ENCODE measurements at regions not wholly inside any gene's neighbourhood (a gene's known extent, or its start where the extent isn't known, plus 50 kb on each side); places are given as distances from the start of the nearest gene placed in this dataset.

DNA sequence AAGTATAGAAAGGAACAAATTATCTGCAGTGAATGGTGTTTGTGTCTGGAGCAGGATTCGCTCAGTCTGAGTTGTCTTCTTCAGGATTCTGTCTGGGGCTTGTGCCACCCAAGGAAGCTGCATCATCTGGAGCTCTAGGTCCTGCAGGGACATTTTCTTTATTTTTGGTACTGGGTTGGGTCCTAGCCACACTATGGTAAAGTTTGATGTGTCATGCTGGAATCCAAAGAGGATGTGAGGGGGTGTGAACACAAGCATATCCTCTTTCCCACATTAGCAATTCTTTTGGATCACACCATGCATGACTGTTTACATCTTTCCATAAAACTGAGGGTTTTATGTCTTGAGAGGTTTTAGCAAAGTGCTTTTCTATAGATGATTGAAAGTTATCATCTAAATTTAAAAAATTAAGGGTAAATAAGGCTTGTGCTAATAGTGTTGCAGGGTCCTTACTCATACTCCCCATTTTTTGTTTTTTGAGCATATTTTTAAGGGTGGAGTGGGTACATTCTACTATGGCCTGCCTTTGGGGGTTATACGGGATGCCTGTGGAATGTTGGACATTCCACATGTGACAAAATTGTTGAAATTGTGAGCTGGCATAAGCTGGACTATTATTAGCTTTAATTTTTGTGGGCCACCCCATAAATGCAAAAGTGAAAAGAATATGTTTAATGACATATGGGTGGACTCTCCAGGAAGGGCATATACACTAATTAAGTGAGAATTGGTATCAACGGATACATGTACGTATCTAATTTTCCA lies 152.0 kb upstream of the HMCN1 start:
- ATAC-seq (no peak), DNase-seq (no peak)
- ChIA-PET CTCF (interaction anchor here (1.0 kb wide), 1 partner anchor 15 kb away, joined by 3 read pairs; no protein-coding TSS in a partner anchor), POLR2A (no interaction called here)
- Mint-ChIP-seq H3K4me1 (peaks cover 0 to 2% (median 0%) of the 10 kb centered on the region in 7 donors), H3K27me3 (peaks cover 0 to 4% (median 0%) of the 10 kb centered on the region in 5 donors), H3K9me3 (peaks cover 10 to 78% (median 35%) of the 10 kb centered on the region in 11 donors), H3K36me3 (peaks cover 9 to 47% (median 24%) of the 10 kb centered on the region in 5 donors), H3K4me3 (no peak overlapping the region), H3K27ac (peak overlapping the region in 1 of 9 donors; percentile 27)
- no peaks in the 10 kb centered on the region for H3K27me3 ChIP-seq (ENCODE audit: control insufficient read depth in 2 of 2, insufficient read depth in 2 of 2, low read length in 2 of 2)
- H3K27ac ChIP-seq (ENCODE audit: low read depth, low read length): no peak overlapping the region
- intact Hi-C loops (cut with micrococcal nuclease): no loop called here
- H3K4me1 ChIP-seq (ENCODE audit: control insufficient read depth in 2 of 2, insufficient read depth in 2 of 2, low read length in 2 of 2): no peaks in the 10 kb centered on the region
- no peaks in the 10 kb centered on the region for H3K36me3 ChIP-seq (ENCODE audit: control insufficient read depth in 2 of 3, insufficient read depth in 3 of 3, low read length in 3 of 3)
- peaks cover 0 to 8% (median 6%) of the 10 kb centered on the region in 3 experiments for H3K9me3 ChIP-seq (ENCODE audit: control insufficient read depth in 2 of 3, low read length in 3 of 3)
- H3K4me3 ChIP-seq (ENCODE audit: low read length): no peak overlapping the region

DNA sequence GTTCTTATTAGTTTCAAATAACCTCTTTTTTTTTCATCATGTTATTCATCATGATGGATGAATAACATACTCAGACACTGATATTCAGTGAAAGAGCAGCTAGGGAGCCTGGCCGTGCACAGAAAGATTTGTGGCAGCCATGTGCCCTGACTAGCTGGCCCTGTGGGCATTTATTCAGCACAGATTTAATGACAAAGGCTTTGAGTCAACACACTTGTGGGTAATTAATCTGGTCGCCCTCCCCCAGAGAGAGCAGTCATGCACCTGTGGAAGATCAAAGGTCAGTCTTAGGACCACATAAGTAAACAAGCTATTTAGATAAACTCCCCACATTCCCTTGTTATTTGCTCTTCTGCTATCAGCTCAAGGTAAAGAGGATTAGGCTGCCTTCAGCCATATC lies 153.2 kb upstream of the HMCN1 start:
- POLR2A ChIA-PET: interaction anchor here (0.6 to 1.0 kb wide), 2 partner anchors 16 to 61 kb away, joined by 3 to 4 read pairs; no protein-coding TSS in a partner anchor

DNA sequence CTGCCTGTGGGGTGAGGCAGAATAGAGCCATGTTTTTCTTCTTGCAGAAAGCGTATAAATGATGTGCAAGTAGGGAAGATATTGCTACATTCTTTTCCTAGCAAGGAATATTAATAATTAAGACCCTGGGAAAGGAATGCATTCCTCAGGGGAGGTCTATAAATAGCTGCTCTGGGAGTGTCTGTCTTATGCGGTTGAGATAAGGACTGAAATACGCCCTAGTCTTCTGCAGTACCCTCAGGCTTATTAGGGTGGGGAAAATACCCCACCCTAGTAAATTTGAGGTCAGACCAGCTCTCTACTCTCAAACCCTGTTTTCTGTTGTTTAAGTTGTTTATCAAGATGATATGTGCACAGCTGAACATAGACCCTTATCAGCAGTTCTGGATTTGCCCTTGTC lies 155.9 kb upstream of the HMCN1 start:
- H3K4me1 ChIP-seq (ENCODE audit: control insufficient read depth in 2 of 2, insufficient read depth in 2 of 2, low read length in 2 of 2): no peaks in the 10 kb centered on the region
- H3K27ac Mint-ChIP-seq: peak overlapping the region in 1 of 9 donors; percentile 51
- no peak overlapping the region for H3K4me3 Mint-ChIP-seq
- peaks cover 0 to 4% (median 0%) of the 10 kb centered on the region in 5 donors for H3K27me3 Mint-ChIP-seq
- ChIA-PET POLR2A (no interaction called here), CTCF (no interaction called here)
- H3K4me3 ChIP-seq (ENCODE audit: low read length): no peak overlapping the region
- peaks cover 5 to 12% (median 7%) of the 10 kb centered on the region in 7 donors for H3K4me1 Mint-ChIP-seq
- no peak for ATAC-seq
- intact Hi-C loops (cut with micrococcal nuclease): no loop called here
- peaks cover 0 to 8% (median 6%) of the 10 kb centered on the region in 3 experiments for H3K9me3 ChIP-seq (ENCODE audit: control insufficient read depth in 2 of 3, low read length in 3 of 3)
- no peaks in the 10 kb centered on the region for H3K27me3 ChIP-seq (ENCODE audit: control insufficient read depth in 2 of 2, insufficient read depth in 2 of 2, low read length in 2 of 2)
- H3K27ac ChIP-seq (ENCODE audit: low read depth, low read length): no peak overlapping the region
- no peaks in the 10 kb centered on the region for H3K36me3 ChIP-seq (ENCODE audit: control insufficient read depth in 2 of 3, insufficient read depth in 3 of 3, low read length in 3 of 3)
- peaks cover 9 to 64% (median 17%) of the 10 kb centered on the region in 5 donors for H3K36me3 Mint-ChIP-seq
- peaks cover 10 to 62% (median 29%) of the 10 kb centered on the region in 11 donors for H3K9me3 Mint-ChIP-seq
- DNase-seq: no peak

More for the DNA sequence above, 153.2 kb upstream of the HMCN1 start:
- DNase-seq: no peak
- Histone ChIP-seq H3K9me3 (ENCODE audit: control insufficient read depth in 2 of 3, low read length in 3 of 3) (peaks cover 0 to 8% (median 6%) of the 10 kb centered on the region in 3 experiments), H3K4me1 (ENCODE audit: control insufficient read depth in 2 of 2, insufficient read depth in 2 of 2, low read length in 2 of 2) (no peaks in the 10 kb centered on the region), H3K36me3 (ENCODE audit: control insufficient read depth in 2 of 3, insufficient read depth in 3 of 3, low read length in 3 of 3) (no peaks in the 10 kb centered on the region), H3K4me3 (ENCODE audit: low read length) (no peak overlapping the region), H3K27ac (ENCODE audit: low read depth, low read length) (no peak overlapping the region), H3K27me3 (ENCODE audit: control insufficient read depth in 2 of 2, insufficient read depth in 2 of 2, low read length in 2 of 2) (no peaks in the 10 kb centered on the region)
- peaks cover 9 to 55% (median 22%) of the 10 kb centered on the region in 5 donors for H3K36me3 Mint-ChIP-seq
- intact Hi-C loops (cut with micrococcal nuclease): no loop called here
- peaks cover 0 to under 1% (median 0%) of the 10 kb centered on the region in 7 donors for H3K4me1 Mint-ChIP-seq
- peaks cover 0 to 4% (median 0%) of the 10 kb centered on the region in 5 donors for H3K27me3 Mint-ChIP-seq
- CTCF ChIA-PET: interaction anchor here (0.8 to 1.1 kb wide), 2 partner anchors 12 to 21 kb away, joined by 3 read pairs; no protein-coding TSS in a partner anchor
- no peak overlapping the region for H3K27ac Mint-ChIP-seq
- H3K4me3 Mint-ChIP-seq: no peak overlapping the region
- no peak for ATAC-seq
- H3K9me3 Mint-ChIP-seq: peaks cover 10 to 78% (median 35%) of the 10 kb centered on the region in 11 donors

DNA sequence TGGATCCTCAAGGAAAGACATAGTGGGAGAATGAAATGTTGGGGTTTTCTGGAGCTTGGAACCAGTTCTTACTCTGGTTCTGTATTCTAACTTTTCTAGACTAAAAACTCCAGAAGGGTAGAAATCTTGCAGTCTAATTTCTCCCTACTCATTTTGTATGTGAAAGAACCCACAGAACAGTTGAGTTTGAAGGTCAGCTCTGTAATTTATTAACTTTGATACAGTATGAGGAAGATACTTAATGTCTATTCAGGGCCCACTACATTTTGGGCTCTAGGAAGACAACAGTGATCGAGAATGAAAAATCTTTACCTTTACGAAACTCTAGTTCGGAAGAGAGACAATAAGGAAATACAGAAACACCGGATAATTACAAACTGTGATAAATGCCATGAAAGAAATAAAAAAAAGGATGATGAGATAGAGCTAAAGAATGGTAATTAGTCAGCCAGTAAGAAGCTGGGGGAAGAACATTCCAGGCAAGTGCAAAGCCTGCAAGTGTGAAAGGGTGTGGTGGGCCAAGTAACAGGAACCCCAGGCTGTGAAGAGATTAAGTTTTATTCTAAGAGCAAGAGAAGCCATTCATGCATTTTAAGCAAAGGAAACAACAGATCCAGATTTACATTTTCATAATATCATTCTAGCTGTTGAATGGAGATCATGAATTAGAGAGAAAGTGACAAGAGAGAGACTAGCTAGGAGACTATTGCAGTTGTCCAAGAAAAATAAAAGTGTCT lies 159.9 kb upstream of the HMCN1 start:
- H3K27me3 ChIP-seq (ENCODE audit: control insufficient read depth in 2 of 2, insufficient read depth in 2 of 2, low read length in 2 of 2): no peaks in the 10 kb centered on the region
- Mint-ChIP-seq H3K4me3 (no peak overlapping the region), H3K36me3 (peaks cover 5 to 46% (median 7%) of the 10 kb centered on the region in 5 donors), H3K27me3 (no peaks in the 10 kb centered on the region), H3K9me3 (peaks cover 5 to 33% (median 14%) of the 10 kb centered on the region in 11 donors), H3K4me1 (peaks cover 11 to 36% (median 23%) of the 10 kb centered on the region in 7 donors), H3K27ac (peak overlapping the region in 2 of 9 donors; percentile 0 to 68)
- peaks cover 0 to 9% of the 10 kb centered on the region in 2 donors for H3K4me1 ChIP-seq (ENCODE audit: control insufficient read depth in 2 of 2, insufficient read depth in 2 of 2, low read length in 2 of 2)
- intact Hi-C loops (cut with micrococcal nuclease): no loop called here
- no peak for DNase-seq
- H3K9me3 ChIP-seq (ENCODE audit: control insufficient read depth in 2 of 3, low read length in 3 of 3): peaks cover 0 to 8% (median 0%) of the 10 kb centered on the region in 3 experiments
- H3K27ac ChIP-seq (ENCODE audit: low read depth, low read length): no peak overlapping the region
- H3K4me3 ChIP-seq (ENCODE audit: low read length): no peak overlapping the region
- CTCF ChIA-PET: interaction anchor here (0.6 to 0.7 kb wide), 3 partner anchors 80 to 373 kb away, joined by 3 to 5 read pairs (median 3); no protein-coding TSS in a partner anchor
- no peak for ATAC-seq
- no peaks in the 10 kb centered on the region for H3K36me3 ChIP-seq (ENCODE audit: control insufficient read depth in 2 of 3, insufficient read depth in 3 of 3, low read length in 3 of 3)
- POLR2A ChIA-PET: no interaction called here

DNA sequence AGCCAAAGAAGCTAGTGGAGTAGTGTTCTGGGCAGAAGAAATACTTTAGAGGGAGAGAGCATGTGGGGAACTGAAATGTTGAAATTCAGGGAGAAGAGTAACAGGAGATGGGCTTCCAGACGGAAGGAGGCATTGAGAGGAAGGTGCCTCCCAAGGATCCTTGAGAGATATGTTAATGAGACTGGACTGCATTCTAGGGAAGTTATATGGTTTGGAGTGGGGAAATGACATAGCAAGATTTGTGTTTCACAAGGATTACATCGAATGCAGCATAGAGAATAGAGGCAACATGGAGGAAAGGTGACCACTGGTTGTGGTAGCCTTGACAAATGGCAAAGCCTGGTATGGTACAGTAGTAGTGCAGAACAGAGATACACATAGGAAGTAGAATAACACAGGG lies 160.5 kb upstream of the HMCN1 start:
- Histone ChIP-seq H3K27ac (ENCODE audit: low read depth, low read length) (no peak overlapping the region), H3K4me1 (ENCODE audit: control insufficient read depth in 2 of 2, insufficient read depth in 2 of 2, low read length in 2 of 2) (peaks cover 5 to 15% of the 10 kb centered on the region in 2 donors), H3K27me3 (ENCODE audit: control insufficient read depth in 2 of 2, insufficient read depth in 2 of 2, low read length in 2 of 2) (no peaks in the 10 kb centered on the region), H3K4me3 (ENCODE audit: low read length) (no peak overlapping the region), H3K36me3 (ENCODE audit: control insufficient read depth in 2 of 3, insufficient read depth in 3 of 3, low read length in 3 of 3) (no peaks in the 10 kb centered on the region), H3K9me3 (ENCODE audit: control insufficient read depth in 2 of 3, low read length in 3 of 3) (peaks cover 0 to 8% (median 0%) of the 10 kb centered on the region in 3 experiments)
- no peaks in the 10 kb centered on the region for H3K27me3 Mint-ChIP-seq
- CTCF ChIA-PET: interaction anchor here (0.7 to 1.0 kb wide), 2 partner anchors 28 to 131 kb away, joined by 3 read pairs; no protein-coding TSS in a partner anchor
- ATAC-seq: peak; percentile 48
- peaks cover 2 to 31% (median 8%) of the 10 kb centered on the region in 11 donors for H3K9me3 Mint-ChIP-seq
- peaks cover 18 to 42% (median 30%) of the 10 kb centered on the region in 7 donors for H3K4me1 Mint-ChIP-seq
- H3K36me3 Mint-ChIP-seq: peaks cover 2 to 44% (median 7%) of the 10 kb centered on the region in 5 donors
- H3K27ac Mint-ChIP-seq: peak overlapping the region in 3 of 9 donors; percentile 11 to 68 (median 53)
- intact Hi-C loops (cut with micrococcal nuclease): no loop called here
- no peak for DNase-seq
- no peak overlapping the region for H3K4me3 Mint-ChIP-seq
- POLR2A ChIA-PET: no interaction called here

DNA sequence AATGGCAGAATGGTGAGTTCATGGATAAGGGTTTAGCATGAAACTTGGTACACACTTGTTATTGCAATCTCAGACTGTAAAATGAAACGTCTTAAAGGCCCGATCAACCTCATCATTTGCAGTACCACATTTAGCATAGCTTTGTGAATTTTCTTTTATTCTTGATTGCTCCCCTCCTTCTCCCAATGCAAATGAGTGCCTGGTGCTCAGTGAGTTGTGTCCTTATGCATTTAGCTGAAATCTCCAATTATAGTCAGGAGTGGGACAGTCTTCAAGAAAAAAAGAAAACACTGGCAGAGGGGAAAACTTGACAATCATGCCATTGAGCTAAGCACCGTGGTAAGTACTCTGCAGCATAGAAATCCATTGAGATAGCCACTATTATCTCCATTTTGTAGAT lies 161.0 kb upstream of the HMCN1 start:
- no peak for DNase-seq
- intact Hi-C loops (cut with micrococcal nuclease): no loop called here
- ChIA-PET POLR2A (no interaction called here), CTCF (interaction anchor here (1.0 kb wide), 1 partner anchor 27 kb away, joined by 3 read pairs; no protein-coding TSS in a partner anchor)
- H3K27me3 Mint-ChIP-seq: no peaks in the 10 kb centered on the region
- H3K4me1 Mint-ChIP-seq: peaks cover 23 to 47% (median 35%) of the 10 kb centered on the region in 7 donors
- Histone ChIP-seq H3K27me3 (ENCODE audit: control insufficient read depth in 2 of 2, insufficient read depth in 2 of 2, low read length in 2 of 2) (no peaks in the 10 kb centered on the region), H3K9me3 (ENCODE audit: control insufficient read depth in 2 of 3, low read length in 3 of 3) (peaks cover 0 to 3% (median 0%) of the 10 kb centered on the region in 3 experiments), H3K4me3 (ENCODE audit: low read length) (no peak overlapping the region), H3K4me1 (ENCODE audit: control insufficient read depth in 2 of 2, insufficient read depth in 2 of 2, low read length in 2 of 2) (peaks cover 10 to 20% of the 10 kb centered on the region in 2 donors), H3K36me3 (ENCODE audit: control insufficient read depth in 2 of 3, insufficient read depth in 3 of 3, low read length in 3 of 3) (no peaks in the 10 kb centered on the region), H3K27ac (ENCODE audit: low read depth, low read length) (no peak overlapping the region)
- no peak for ATAC-seq
- H3K27ac Mint-ChIP-seq: peak overlapping the region in 2 of 9 donors; percentile 11 to 68
- peaks cover 0 to 43% (median 4%) of the 10 kb centered on the region in 5 donors for H3K36me3 Mint-ChIP-seq
- H3K4me3 Mint-ChIP-seq: no peak overlapping the region
- H3K9me3 Mint-ChIP-seq: peaks cover 0 to 30% (median 4%) of the 10 kb centered on the region in 11 donors

Data from naive thymus-derived CD4-positive, alpha-beta T cell (primary cell).